Caco-2 (cell line): ENCODE measurements at regions not wholly inside any gene's neighbourhood (a gene's known extent, or its start where the extent isn't known, plus 50 kb on each side); places are given as distances from the start of the nearest gene placed in this dataset.

Source experiments
- BruUV-seq: library from RNA; stranded (reverse); fragments of 400-500 nt; replicated peaks from 2 replicates; lab custom pipeline; 2021; lab: Mats Ljungman, UMichigan
- CTCF ChIA-PET: fragments of 300-600 bp; sonication (Branson Sonifier 250); formaldehyde crosslinking; loops from one replicate; lab custom pipeline; 2022; ENCODE audit warnings: antibody characterized with exemption; lab: Charles Lee
- POLR2A ChIA-PET: fragments of 300-600 bp; sonication (Branson Sonifier 250); formaldehyde crosslinking; loops from one replicate; lab custom pipeline; 2022; ENCODE audit warnings: antibody characterized with exemption; lab: Charles Lee
- DNase-seq, 2 experiments: peaks; one replicate each; pipeline versions ENCODE4 v3.0.0 to v3.0.0-alpha.2; 2020 to 2022
- H3K27me3 ChIP-seq: replicated peaks from 2 replicates; pipeline ENCODE4 v1.6.0; 2011; ENCODE audit warnings: low read length; ENCODE audit not compliant: control insufficient read depth, insufficient read depth
- H3K36me3 ChIP-seq: 2 replicates; pipeline ENCODE4 v1.5.1; 2011; ENCODE audit warnings: low read length; ENCODE audit not compliant: control insufficient read depth, insufficient read depth
- H3K4me1 ChIP-seq: fragments of 250-450 bp; sonication (Bioruptor Pico); 2 replicates; pipeline ENCODE4 v1.5.1; 2020; ENCODE audit warnings: mild to moderate bottlenecking
- H3K4me3 ChIP-seq: 2 replicates; pipeline ENCODE4 v1.5.1; 2011; ENCODE audit warnings: low read depth, mild to moderate bottlenecking, control low read depth, low read length
- H3K9me3 ChIP-seq: fragments of 250-450 bp; sonication (Bioruptor Pico); 2 replicates; pipeline ENCODE4 v1.5.1; 2020; ENCODE audit warnings: mild to moderate bottlenecking, moderate library complexity
- H3K27ac Mint-ChIP-seq: one replicate; pipeline ENCODE4 v1.8.0; 2022; ENCODE audit warnings: mixed read lengths; ENCODE audit not compliant: unreplicated experiment
- H3K27me3 Mint-ChIP-seq: one replicate; pipeline ENCODE4 v1.8.0; 2022; ENCODE audit warnings: mixed read lengths; ENCODE audit not compliant: insufficient read depth, unreplicated experiment
- H3K36me3 Mint-ChIP-seq: one replicate; pipeline ENCODE4 v1.8.0; 2022; ENCODE audit warnings: mild to moderate bottlenecking, mixed read lengths; ENCODE audit not compliant: insufficient read depth, unreplicated experiment
- H3K4me1 Mint-ChIP-seq: one replicate; pipeline ENCODE4 v1.8.0; 2022; ENCODE audit warnings: low read depth, mixed read lengths; ENCODE audit not compliant: unreplicated experiment
- H3K4me3 Mint-ChIP-seq: one replicate; pipeline ENCODE4 v1.8.0; 2022; ENCODE audit warnings: mild to moderate bottlenecking, moderate library complexity, mixed read lengths; ENCODE audit not compliant: unreplicated experiment
- H3K9me3 Mint-ChIP-seq: one replicate; pipeline ENCODE4 v1.8.0; 2022; ENCODE audit warnings: mixed read lengths; ENCODE audit not compliant: unreplicated experiment
- CTCF ChIP-seq, 2 experiments: fragments of 200-600 bp in 1 of 2; IDR thresholded peaks; 1 replicate in 1 of 2; 2 replicates in 1 of 2; pipeline versions ENCODE4 v1.5.1 to v1.8.0; 2011 to 2022; ENCODE audit warnings: antibody characterized with exemption in 1 of 2, control low read depth in 1 of 2, inconsistent platforms in 1 of 2, low read depth in 1 of 2, low read length in 1 of 2, mild to moderate bottlenecking in 1 of 2, moderate library complexity in 1 of 2; ENCODE audit not compliant: insufficient read depth in 1 of 2, severe bottlenecking in 1 of 2, unreplicated experiment in 1 of 2
- intact Hi-C: fragments of 100-400 bp; cut with micrococcal nuclease; formaldehyde crosslinking; loops from one replicate; pipeline ENCODE4 v1.10.0; 2022; ENCODE audit not compliant: unreplicated experiment

GRCh38 chr2:13052547-13052946 lies 335.8 kb downstream of the TRIB2 start:
- BruUV-seq = no TSS peak
- Mint-ChIP-seq H3K4me1 (no peaks in the 10 kb centered on the region), H3K27me3 (no peaks in the 10 kb centered on the region), H3K4me3 (no peak overlapping the region), H3K27ac (no peak overlapping the region), H3K36me3 (no peaks in the 10 kb centered on the region), H3K9me3 (no peaks in the 10 kb centered on the region)
- H3K27me3 ChIP-seq = no peaks in the 10 kb centered on the region
- no peak overlapping the region for H3K4me3 ChIP-seq
- H3K9me3 ChIP-seq = no peaks in the 10 kb centered on the region
- DNase-seq = no peak
- no peak for TF ChIP-seq CTCF (IDR thresholded peaks at IDR 0.05; ENCODE audit: insufficient read depth in 1 of 2, low read depth in 1 of 2, low read length in 1 of 2, severe bottlenecking in 1 of 2, unreplicated experiment in 1 of 2)
- H3K36me3 ChIP-seq = no peaks in the 10 kb centered on the region
- ChIA-PET CTCF (no interaction called here), POLR2A (no interaction called here)
- H3K4me1 ChIP-seq = no peaks in the 10 kb centered on the region
- intact Hi-C loops = no loop called here

GRCh38 chr2:13056259-13056843 lies 339.6 kb downstream of the TRIB2 start:
- Mint-ChIP-seq H3K9me3 (no peaks in the 10 kb centered on the region), H3K27me3 (no peaks in the 10 kb centered on the region), H3K27ac (no peak overlapping the region), H3K4me1 (no peaks in the 10 kb centered on the region), H3K4me3 (no peak overlapping the region), H3K36me3 (no peaks in the 10 kb centered on the region)
- Histone ChIP-seq H3K36me3 (no peaks in the 10 kb centered on the region), H3K9me3 (no peaks in the 10 kb centered on the region), H3K27me3 (no peaks in the 10 kb centered on the region), H3K4me1 (no peaks in the 10 kb centered on the region), H3K4me3 (no peak overlapping the region)
- peak in 1 of 2 experiments; percentile 43 for TF ChIP-seq CTCF (IDR thresholded peaks at IDR 0.05; ENCODE audit: insufficient read depth in 1 of 2, low read depth in 1 of 2, low read length in 1 of 2, severe bottlenecking in 1 of 2, unreplicated experiment in 1 of 2)
- POLR2A ChIA-PET = no interaction called here
- intact Hi-C loops = no loop called here
- no peak for DNase-seq
- no TSS peak for BruUV-seq
- CTCF ChIA-PET = no interaction called here

- Histone ChIP-seq H3K9me3 (no peaks in the 10 kb centered on the region), H3K4me3 (no peak overlapping the region), H3K36me3 (no peaks in the 10 kb centered on the region), H3K27me3 (no peaks in the 10 kb centered on the region), H3K4me1 (no peaks in the 10 kb centered on the region)
- H3K36me3 Mint-ChIP-seq = no peaks in the 10 kb centered on the region
- no peaks in the 10 kb centered on the region for H3K4me1 Mint-ChIP-seq
- H3K4me3 Mint-ChIP-seq = no peak overlapping the region
- DNase-seq = no peak
- H3K9me3 Mint-ChIP-seq = no peaks in the 10 kb centered on the region
- ChIA-PET POLR2A (no interaction called here), CTCF (no interaction called here)
- no peak overlapping the region for H3K27ac Mint-ChIP-seq
- intact Hi-C loops = no loop called here
- no peak for TF ChIP-seq CTCF (IDR thresholded peaks at IDR 0.05; ENCODE audit: insufficient read depth in 1 of 2, low read depth in 1 of 2, low read length in 1 of 2, severe bottlenecking in 1 of 2, unreplicated experiment in 1 of 2)
- no TSS peak for BruUV-seq
- H3K27me3 Mint-ChIP-seq = no peaks in the 10 kb centered on the region
Measured at GRCh38 chr2:13057671-13058070, 340.9 kb downstream of the TRIB2 start.
